GM12872 (cell line): ENCODE measurements at regions not wholly inside any gene's neighbourhood (a gene's known extent, or its start where the extent isn't known, plus 50 kb on each side); places are given as distances from the start of the nearest gene placed in this dataset.
A peak's percentile ranks its signal among the peaks of the same experiment; 100 is the strongest.

Experiments used
- CTCF ChIP-seq: IDR thresholded peaks from 3 replicates; pipeline ENCODE4 v1.5.1; 2011; ENCODE audit warnings: low read depth, mild to moderate bottlenecking, low read length, moderate library complexity; ENCODE audit not compliant: insufficient read depth

- TF ChIP-seq CTCF, result no peak
Measured at GRCh38 chr11:13107544-13108044, 98.5 kb downstream of the RASSF10 start.

- TF ChIP-seq CTCF, result no peak
Measured at GRCh38 chr11:13108416-13108815, 99.3 kb downstream of the RASSF10 start.

- TF ChIP-seq CTCF, result no peak
Measured at GRCh38 chr11:13109616-13110015, 100.5 kb downstream of the RASSF10 start.

- no peak for TF ChIP-seq CTCF
Measured at GRCh38 chr11:13110145-13110544, 101.0 kb downstream of the RASSF10 start.

GRCh38 chr11:13110929-13111812 is 102.1 kb downstream of the RASSF10 start:
- TF ChIP-seq CTCF, result no peak

- TF ChIP-seq CTCF, result no peak
Measured at GRCh38 chr11:13111813-13112130, 102.7 kb downstream of the RASSF10 start.

GRCh38 chr11:13114566-13115379 is 105.7 kb downstream of the RASSF10 start:
- peak; percentile 39; the same call in 2 of the 3 replicates for TF ChIP-seq CTCF
